ENCODE measurements at regions not wholly inside any gene's neighbourhood (a gene's known extent, or its start where the extent isn't known, plus 50 kb on each side); places are given as distances from the start of the nearest gene placed in this dataset.

- DNase-seq (ENCODE audit: low read depth) (no peak), FAIRE-seq (no peak)
- no peak overlapping the region for H3K4me3 Mint-ChIP-seq (ENCODE audit: unreplicated experiment)
- no peaks in the 10 kb centered on the region for H3K27me3 Mint-ChIP-seq (ENCODE audit: low read depth, unreplicated experiment)
- H3K4me1 Mint-ChIP-seq (ENCODE audit: low read depth, unreplicated experiment): no peaks in the 10 kb centered on the region
- Histone ChIP-seq H3K4me3 (ENCODE audit: insufficient read depth, low read depth, low read length) (no peak overlapping the region), H2AFZ (ENCODE audit: low read depth, low read length) (no peak overlapping the region), H3K4me1 (ENCODE audit: insufficient read depth, low read length) (no peaks in the 10 kb centered on the region), H3K9ac (ENCODE audit: low read length) (no peak overlapping the region), H3K9me3 (ENCODE audit: insufficient read depth, low read depth, low read length) (no peaks in the 10 kb centered on the region), H3K27me3 (ENCODE audit: insufficient read depth, low read length) (no peaks in the 10 kb centered on the region), H3K36me3 (ENCODE audit: insufficient read depth, low read length) (no peaks in the 10 kb centered on the region), H3K79me2 (ENCODE audit: insufficient read depth, low read length) (no peaks in the 10 kb centered on the region), H4K20me1 (ENCODE audit: insufficient read depth, low read length) (no peaks in the 10 kb centered on the region), H3K27ac (ENCODE audit: low read depth, low read length) (no peak overlapping the region), H3K4me2 (ENCODE audit: low read length) (no peak overlapping the region)
- TF ChIP-seq CTCF (IDR thresholded peaks at IDR 0.05; ENCODE audit: insufficient read depth, low read depth, low read length): no peak
- TF ChIP-seq EZH2 (IDR thresholded peaks at IDR 0.05; ENCODE audit: insufficient read depth, low read length): no peak
- no peaks in the 10 kb centered on the region for H3K36me3 Mint-ChIP-seq (ENCODE audit: low read depth, unreplicated experiment)
- no peaks in the 10 kb centered on the region for H3K9me3 Mint-ChIP-seq (ENCODE audit: unreplicated experiment)
- no peak overlapping the region for H3K27ac Mint-ChIP-seq (ENCODE audit: unreplicated experiment)
Measured at GRCh38 chr13:54879036-54879435, 1850.4 kb downstream of the OLFM4 start.

- Histone ChIP-seq H3K79me2 (ENCODE audit: insufficient read depth, low read length) (no peaks in the 10 kb centered on the region), H3K9me3 (ENCODE audit: insufficient read depth, low read depth, low read length) (peaks cover 4% of the 10 kb centered on the region), H3K4me1 (ENCODE audit: insufficient read depth, low read length) (no peaks in the 10 kb centered on the region), H3K27me3 (ENCODE audit: insufficient read depth, low read length) (no peaks in the 10 kb centered on the region), H3K4me2 (ENCODE audit: low read length) (no peak overlapping the region), H2AFZ (ENCODE audit: low read depth, low read length) (no peak overlapping the region), H3K9ac (ENCODE audit: low read length) (no peak overlapping the region), H3K36me3 (ENCODE audit: insufficient read depth, low read length) (no peaks in the 10 kb centered on the region), H4K20me1 (ENCODE audit: insufficient read depth, low read length) (no peaks in the 10 kb centered on the region), H3K27ac (ENCODE audit: low read depth, low read length) (no peak overlapping the region), H3K4me3 (ENCODE audit: insufficient read depth, low read depth, low read length) (no peak overlapping the region)
- FAIRE-seq (no peak), DNase-seq (ENCODE audit: low read depth) (no peak)
- H3K4me1 Mint-ChIP-seq (ENCODE audit: low read depth, unreplicated experiment): no peaks in the 10 kb centered on the region
- no peaks in the 10 kb centered on the region for H3K9me3 Mint-ChIP-seq (ENCODE audit: unreplicated experiment)
- no peak for TF ChIP-seq EZH2 (IDR thresholded peaks at IDR 0.05; ENCODE audit: insufficient read depth, low read length)
- TF ChIP-seq CTCF (IDR thresholded peaks at IDR 0.05; ENCODE audit: insufficient read depth, low read depth, low read length): no peak
- H3K27me3 Mint-ChIP-seq (ENCODE audit: low read depth, unreplicated experiment): no peaks in the 10 kb centered on the region
- H3K27ac Mint-ChIP-seq (ENCODE audit: unreplicated experiment): no peak overlapping the region
- H3K4me3 Mint-ChIP-seq (ENCODE audit: unreplicated experiment): no peak overlapping the region
- H3K36me3 Mint-ChIP-seq (ENCODE audit: low read depth, unreplicated experiment): no peaks in the 10 kb centered on the region
Measured at GRCh38 chr13:54884682-54885081, 1856.1 kb downstream of the OLFM4 start.

GRCh38 chr13:54890976-54891375 is 1862.4 kb downstream of the OLFM4 start:
- no peak for FAIRE-seq
- Histone ChIP-seq H3K79me2 (ENCODE audit: insufficient read depth, low read length) (no peaks in the 10 kb centered on the region), H2AFZ (ENCODE audit: low read depth, low read length) (no peak overlapping the region), H3K9me3 (ENCODE audit: insufficient read depth, low read depth, low read length) (no peaks in the 10 kb centered on the region), H3K9ac (ENCODE audit: low read length) (no peak overlapping the region), H3K4me2 (ENCODE audit: low read length) (no peak overlapping the region), H3K36me3 (ENCODE audit: insufficient read depth, low read length) (no peaks in the 10 kb centered on the region), H3K4me1 (ENCODE audit: insufficient read depth, low read length) (no peaks in the 10 kb centered on the region), H3K27ac (ENCODE audit: low read depth, low read length) (no peak overlapping the region), H3K27me3 (ENCODE audit: insufficient read depth, low read length) (no peaks in the 10 kb centered on the region), H4K20me1 (ENCODE audit: insufficient read depth, low read length) (no peaks in the 10 kb centered on the region), H3K4me3 (ENCODE audit: insufficient read depth, low read depth, low read length) (no peak overlapping the region)
- no peak for DNase-seq (ENCODE audit: low read depth)
- TF ChIP-seq EZH2 (IDR thresholded peaks at IDR 0.05; ENCODE audit: insufficient read depth, low read length): no peak
- no peak for TF ChIP-seq CTCF (IDR thresholded peaks at IDR 0.05; ENCODE audit: insufficient read depth, low read depth, low read length)
- Mint-ChIP-seq H3K4me1 (ENCODE audit: low read depth, unreplicated experiment) (peaks cover 12% of the 10 kb centered on the region), H3K9me3 (ENCODE audit: unreplicated experiment) (no peaks in the 10 kb centered on the region), H3K4me3 (ENCODE audit: unreplicated experiment) (no peak overlapping the region), H3K36me3 (ENCODE audit: low read depth, unreplicated experiment) (no peaks in the 10 kb centered on the region), H3K27ac (ENCODE audit: unreplicated experiment) (no peak overlapping the region), H3K27me3 (ENCODE audit: low read depth, unreplicated experiment) (no peaks in the 10 kb centered on the region)

Data from astrocyte (in vitro differentiated cells and primary cell).